ENCODE measurements at regions not wholly inside any gene's neighbourhood (a gene's known extent, or its start where the extent isn't known, plus 50 kb on each side); places are given as distances from the start of the nearest gene placed in this dataset.

- no peak for TF ChIP-seq CTCF (conservative IDR thresholded peaks at IDR 0.05)
- TF ChIP-seq EZH2 (IDR thresholded peaks at IDR 0.05; ENCODE audit: low read depth) = no peak
These were observed 289.4 kb upstream of the FMN2 start for GRCh38 chr1:239802275-239802674.

Measured in PC-9 (cell line).